SHP77 (cell line): ENCODE measurements at regions not wholly inside any gene's neighbourhood (a gene's known extent, or its start where the extent isn't known, plus 50 kb on each side); places are given as distances from the start of the nearest gene placed in this dataset.

Experiments used
- DNase-seq, 2 experiments: peaks; one replicate each; lab custom pipeline; 2025; lab: John Stamatoyannopoulos, UW

DNA sequence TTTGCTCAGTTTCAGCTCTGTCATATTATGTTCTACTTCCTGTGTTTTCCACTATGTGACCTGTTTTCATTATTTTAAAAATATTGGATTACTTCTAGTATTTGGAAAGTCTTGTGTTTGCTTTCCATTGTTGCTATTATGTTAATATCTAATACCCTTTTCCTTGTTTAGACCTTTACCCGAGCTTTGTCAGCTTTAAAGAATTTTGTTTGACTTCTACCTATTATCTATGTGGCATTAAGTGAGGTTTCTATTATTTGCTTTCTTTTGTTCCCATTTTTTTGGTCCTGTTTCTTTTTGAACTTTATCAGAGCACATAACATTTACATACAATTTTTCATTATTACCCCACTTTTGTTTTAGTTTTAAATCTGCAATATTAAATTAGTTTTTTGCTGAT lies 202.7 kb downstream of the MANEA start:
- no peak for DNase-seq

- DNase-seq, result no peak
Observed at GRCh38 chr6:95784019-95784418, 206.7 kb downstream of the MANEA start.

- DNase-seq, result no peak
Observed at GRCh38 chr6:95784869-95785268, 207.5 kb downstream of the MANEA start.

DNA sequence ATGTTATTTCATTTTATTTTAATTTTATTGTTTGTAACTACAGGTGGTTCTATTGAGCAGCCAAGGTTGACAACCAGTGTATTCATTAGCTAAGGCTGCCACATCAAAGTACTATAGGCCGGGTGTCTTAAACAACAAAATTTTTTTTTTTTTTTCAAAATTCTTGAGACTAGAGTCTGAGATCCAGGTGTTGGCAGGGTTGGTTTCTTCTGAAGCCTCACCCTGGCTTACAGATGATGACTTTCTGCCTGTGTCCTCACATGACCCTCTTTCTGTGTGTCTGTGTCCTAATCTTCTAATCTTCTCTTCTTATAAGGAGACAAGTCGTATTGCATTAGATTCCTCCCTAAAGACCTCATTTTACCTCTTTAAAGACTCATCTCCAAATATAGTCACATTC lies 208.4 kb downstream of the MANEA start:
- DNase-seq, result no peak

DNA sequence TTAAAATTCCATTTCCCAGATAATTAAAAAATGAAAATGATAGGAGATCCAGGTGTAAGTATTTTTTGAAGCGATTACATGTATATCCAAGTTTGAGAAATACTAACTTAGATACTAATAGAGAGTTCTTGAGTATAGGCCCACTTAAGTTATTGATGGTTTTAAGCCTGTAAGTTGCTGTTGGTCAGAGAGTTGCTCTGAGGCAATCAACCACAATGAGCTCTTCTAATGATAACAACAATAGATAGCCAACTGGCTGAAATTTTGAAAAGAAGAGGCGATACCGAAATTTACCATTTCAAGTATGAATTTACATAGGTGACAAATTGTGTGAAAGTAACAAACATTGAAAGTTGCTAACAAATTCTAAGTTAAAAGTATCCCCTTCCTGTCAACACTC lies 209.5 kb downstream of the MANEA start:
- DNase-seq, result no peak

DNA sequence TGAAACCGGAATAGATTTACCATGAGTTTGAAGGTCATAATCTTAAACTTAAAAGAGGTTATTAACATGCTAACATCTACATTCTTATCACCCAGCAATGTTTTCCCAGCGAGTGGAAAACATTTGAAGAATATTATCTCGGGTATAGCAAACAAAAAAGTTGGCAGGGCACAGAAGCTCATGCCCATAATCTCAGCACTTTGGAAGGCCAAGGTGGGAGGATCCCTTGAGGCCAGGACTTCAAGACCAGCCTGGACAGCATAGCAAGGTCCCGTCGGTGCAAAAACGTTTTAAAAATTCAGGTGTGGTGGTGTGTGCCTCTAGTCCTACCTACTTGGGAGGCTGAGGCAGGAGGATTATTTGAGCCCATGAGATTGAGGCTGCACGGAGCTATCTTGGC lies 213.5 kb downstream of the MANEA start:
- DNase-seq, result no peak

- DNase-seq, result no peak
Observed at GRCh38 chr6:95794749-95795148, 217.4 kb downstream of the MANEA start.

DNA sequence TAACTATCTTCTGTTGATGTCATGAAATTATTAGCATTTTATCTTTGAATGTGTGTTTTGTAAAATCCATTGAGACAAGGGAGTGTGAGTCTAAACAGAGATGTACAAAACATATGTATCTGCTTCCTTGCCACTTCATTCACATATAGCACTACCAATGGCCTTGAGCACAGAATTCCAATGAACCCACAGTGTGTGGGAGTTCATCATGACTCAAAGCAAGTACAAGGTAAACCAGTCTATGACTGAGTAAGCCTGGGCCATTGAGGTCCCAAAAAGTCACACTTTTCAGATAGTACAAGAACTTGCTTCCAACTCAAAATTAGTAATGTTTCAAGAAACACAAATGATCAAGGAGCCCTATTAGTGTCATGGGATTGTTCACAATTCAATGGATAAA lies 218.6 kb downstream of the MANEA start:
- DNase-seq, result no peak

DNA sequence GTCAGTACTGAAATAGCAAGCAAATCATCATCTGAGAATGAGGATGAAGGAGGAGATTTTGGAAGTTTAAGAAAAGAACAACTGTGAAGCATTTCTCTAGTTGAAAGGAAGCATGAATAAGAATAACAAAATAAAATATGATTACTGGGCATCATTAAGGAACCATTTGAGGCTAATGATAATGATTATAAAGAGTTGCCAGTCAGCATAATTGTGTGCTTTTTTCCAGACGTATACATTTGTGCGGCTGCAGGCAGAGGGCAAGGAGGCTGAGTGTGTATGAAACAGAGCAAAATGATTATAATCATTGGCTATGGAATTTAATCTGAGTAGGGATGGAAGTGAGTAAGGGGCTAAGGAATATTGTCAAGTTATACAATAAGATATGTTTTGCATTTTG lies 218.7 kb upstream of the FUT9 start:
- DNase-seq, result no peak

GRCh38 chr6:95802978-95803377 lies 212.8 kb upstream of the FUT9 start:
- DNase-seq, result no peak

- no peak for DNase-seq
Observed at GRCh38 chr6:95803889-95804288, 211.9 kb upstream of the FUT9 start.

DNA sequence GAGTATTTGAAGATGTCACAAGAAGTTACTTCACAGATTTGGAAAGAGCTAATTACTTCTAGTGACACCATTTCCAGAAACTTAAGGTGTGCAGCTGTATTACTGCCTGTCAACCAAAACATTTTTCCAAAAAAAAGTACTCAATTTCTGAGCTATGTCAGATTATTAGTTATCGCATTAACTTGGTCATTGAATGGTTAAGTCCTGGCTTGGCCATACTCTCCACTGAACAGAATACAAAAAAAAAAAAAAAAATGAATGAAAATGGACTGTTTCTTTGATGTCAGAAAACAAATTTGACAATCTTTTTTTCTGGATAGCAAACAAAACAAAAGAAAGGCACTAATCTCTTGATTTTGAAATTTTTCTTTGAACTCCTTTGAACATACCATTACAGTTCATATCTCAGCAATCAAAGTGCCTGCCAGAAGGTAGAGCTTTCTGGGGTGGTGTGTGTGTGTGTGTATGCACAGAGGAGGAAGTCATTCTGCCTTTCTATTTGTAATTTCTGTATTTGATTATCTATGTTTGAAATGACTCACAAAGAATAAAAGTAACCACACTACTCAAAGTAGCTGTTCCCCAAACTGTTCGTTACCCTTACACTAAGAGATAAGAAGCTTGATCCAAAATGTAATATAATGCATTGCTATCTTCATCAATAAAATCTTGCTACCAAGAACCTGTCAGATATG lies 210.8 kb upstream of the FUT9 start:
- no peak for DNase-seq

DNA sequence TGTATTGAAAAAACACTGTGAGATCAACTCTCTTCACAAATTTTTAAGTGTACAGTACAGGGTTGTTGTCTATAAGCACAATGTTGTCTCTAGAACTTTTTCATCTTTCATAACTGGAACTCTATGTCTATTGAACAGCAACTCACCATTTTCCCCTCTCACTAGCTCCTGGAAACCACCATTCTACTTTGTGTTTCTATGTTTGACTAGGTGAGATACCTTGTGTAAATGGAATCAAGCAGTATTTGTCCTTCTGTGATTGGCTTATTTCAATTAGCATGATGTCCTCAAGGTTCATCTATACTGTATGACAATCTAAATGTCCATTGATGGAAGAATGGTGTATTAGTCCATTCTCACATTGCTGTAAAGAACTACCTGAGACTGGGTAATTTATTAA lies 210.1 kb upstream of the FUT9 start:
- DNase-seq, result no peak

DNA sequence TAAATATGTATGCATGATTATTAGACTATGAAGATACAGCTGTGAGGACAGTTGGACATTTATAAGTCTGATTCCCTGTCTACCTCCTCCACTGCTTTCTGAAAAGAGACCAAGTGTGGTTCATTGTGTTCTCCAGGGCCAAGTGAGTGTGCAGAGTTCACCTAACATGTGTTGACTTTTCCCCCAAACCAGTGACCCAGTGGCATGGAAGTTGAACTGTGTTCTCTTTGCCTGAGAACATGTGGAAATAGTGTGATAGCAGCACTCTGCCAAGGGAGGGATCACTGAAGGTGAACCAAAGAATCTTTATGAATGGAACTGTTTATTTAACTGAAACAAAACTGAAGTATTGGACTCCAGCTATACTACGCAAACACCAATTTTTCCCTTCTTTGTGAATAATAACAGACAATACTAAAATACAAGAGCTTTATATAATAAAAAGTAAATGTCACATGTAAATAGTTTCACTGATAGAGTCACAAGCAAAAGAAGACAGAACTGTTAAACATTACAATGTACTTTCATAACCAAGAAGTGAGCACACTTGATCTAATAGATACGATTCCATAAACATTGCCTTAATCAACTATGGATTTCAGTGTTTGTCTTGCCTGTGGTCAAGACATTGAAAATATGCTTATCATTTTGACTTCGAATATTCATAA lies 200.3 kb upstream of the FUT9 start:
- no peak for DNase-seq

DNA sequence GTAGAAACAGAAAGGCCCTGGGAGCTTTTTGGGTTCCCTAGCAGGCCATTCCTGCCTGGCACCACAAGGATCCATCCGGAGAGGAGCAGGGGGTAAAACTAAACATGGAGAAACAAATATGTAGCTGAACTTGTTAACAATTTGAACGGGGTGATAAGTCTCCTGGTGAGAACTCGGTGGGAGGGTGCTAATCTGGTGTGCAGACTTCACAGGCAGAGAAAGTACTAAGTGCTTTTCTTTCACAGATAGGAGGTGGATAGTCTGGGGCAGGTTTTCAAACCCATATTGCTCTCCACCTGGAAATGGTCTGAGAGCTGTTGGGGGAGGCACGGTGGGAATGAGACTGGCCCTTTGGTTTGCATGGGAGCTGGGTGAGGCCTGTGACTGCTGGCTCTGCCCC lies 196.3 kb upstream of the FUT9 start:
- no peak for DNase-seq

- no peak for DNase-seq
Observed at GRCh38 chr6:95819939-95820338, 195.8 kb upstream of the FUT9 start.

GRCh38 chr6:95830859-95831557 lies 184.8 kb upstream of the FUT9 start:
- DNase-seq, result no peak

DNA sequence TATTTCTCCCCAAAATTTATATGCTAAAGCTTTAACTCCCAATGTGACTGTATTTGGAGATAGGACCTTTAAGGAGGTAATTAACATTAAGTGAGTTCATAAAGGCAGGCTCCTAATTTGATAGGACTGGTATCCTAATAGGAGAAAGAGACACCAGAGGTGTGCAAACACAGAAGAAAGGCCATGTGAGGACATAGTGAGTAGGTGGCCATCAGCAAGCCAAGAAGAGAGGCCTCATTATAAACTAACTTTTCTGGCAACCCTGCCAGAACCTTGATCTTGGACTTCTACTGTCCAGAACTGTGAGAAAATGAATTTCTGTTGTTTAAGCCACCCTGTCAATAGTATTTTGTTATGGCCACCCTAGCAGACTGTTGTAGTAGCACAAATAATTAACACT lies 177.9 kb upstream of the FUT9 start:
- DNase-seq, result no peak

DNA sequence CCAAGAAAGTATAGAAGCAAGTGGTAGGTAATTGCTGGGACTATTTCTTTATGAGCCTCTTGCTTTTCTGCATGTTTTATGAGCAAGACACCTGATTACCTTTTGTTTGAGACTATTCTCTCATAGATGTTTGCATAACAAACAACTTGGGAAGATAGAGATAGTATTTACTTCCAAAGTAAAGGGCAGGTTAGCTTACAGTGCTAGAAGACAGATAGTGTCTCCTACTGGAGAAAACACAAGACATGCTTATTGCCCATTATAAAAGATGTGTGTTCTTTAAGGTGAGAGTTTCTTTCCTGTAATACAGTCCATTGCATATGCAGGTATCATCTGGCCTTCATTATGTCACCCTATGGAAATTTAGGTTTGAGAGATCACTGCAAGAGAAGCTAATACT lies 174.2 kb upstream of the FUT9 start:
- DNase-seq, result no peak

DNA sequence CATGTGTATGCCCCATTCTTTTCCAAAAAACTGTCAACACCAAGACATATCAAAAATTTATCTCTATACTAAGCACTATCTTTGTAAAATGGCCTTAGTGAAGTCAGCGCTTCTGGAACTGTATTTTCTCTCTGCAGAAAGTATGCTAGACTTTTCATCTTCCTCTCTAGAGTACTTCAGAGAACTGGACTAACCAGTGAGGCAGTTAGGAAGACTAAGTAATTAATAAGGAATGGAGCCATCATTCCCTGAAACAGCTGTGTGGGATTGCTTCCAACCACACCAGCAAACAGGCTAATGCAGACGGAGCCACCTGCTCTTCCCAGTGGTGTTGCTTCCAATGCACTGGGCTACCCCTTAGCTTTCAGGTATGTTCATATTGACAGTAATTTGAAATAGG lies 169.1 kb upstream of the FUT9 start:
- DNase-seq, result no peak

DNA sequence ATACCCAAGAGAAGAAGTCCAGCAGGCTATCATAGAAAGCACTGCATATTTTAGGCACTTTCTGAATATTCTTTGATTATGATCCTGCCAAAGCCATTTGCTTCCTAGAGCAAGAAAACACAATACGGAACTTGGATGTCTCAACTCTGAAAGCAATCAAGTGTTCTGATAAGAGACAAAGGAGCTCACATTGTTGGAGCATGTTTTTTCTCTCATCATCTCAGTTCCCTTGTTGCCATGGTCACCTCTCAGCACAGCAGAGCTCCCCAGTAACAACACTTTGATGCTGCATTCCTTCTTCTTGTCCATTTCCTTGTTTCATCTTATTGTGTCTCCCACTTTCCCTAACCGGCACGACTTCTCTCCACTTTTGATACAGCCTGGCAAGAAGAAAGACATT lies 168.7 kb upstream of the FUT9 start:
- no peak for DNase-seq

DNA sequence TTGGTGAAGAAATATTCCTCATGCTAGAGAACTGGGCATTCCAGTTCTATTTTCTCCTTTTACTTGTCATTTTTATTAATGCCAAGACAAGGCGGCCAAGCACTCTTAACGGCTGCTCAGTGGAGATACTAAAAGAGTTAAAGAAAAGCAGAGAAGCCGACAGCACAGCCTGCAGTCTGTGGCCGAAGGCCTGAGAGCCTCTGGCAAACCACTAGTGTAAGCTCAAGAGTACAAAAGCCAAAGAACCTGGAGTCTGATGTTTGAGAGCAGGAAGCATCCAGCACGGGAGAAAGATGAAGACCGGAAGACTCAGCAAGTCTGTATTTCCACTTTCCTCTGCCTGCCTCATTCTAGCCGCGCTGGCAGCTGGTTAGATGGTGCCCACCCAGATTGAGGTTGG lies 167.1 kb upstream of the FUT9 start:
- DNase-seq, result no peak

DNA sequence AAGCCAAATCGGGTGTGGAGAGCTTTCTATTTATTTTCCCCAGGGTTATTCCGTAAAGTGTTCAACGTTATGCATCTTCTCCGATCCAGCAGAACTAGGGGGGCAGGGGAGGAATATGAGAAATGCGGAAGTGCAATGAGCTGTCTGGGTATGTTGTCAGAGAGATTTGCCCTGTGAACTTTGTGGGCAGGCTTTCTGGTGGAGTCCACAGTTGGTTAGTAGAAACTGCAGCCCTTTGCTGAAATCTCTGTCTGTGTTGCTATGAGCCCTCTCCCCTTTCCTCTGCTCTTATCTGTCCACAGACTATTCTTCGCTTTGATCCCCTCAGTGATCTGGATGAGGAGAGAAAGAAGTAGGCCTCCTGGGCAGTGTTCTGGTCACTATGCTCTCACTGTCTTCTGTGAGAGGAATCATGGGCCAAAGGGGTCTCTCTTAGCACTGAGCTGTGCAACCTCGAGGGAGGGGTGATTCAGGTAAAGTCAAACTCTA lies 158.9 kb upstream of the FUT9 start:
- no peak for DNase-seq
